Natural killer cell (primary cell): ENCODE measurements at regions not wholly inside any gene's neighbourhood (a gene's known extent, or its start where the extent isn't known, plus 50 kb on each side); places are given as distances from the start of the nearest gene placed in this dataset.

Source experiments
- ATAC-seq, 3 donors: fragments of 150-1000 bp in 2 of 3; fragments of 200-7000 bp in 1 of 3; cut with Tn5 transposase; 1 replicate in 1 of 3; 2 replicates in 2 of 3; pipeline ENCODE4 v1.10.0; 2021; ENCODE audit warnings: mild to moderate bottlenecking in 2 of 3, moderate library complexity in 2 of 3
- DNase-seq, 2 donors: peaks; one replicate each; pipeline versions ENCODE4 v3.0.0 to v3.0.0-alpha.2; 2013 to 2021; ENCODE audit warnings: mixed read lengths in 1 of 2
- H3K27ac ChIP-seq: one replicate; pipeline ENCODE4 v1.5.1; 2013; ENCODE audit warnings: mild to moderate bottlenecking, low read length
- H3K27me3 ChIP-seq: one replicate; pipeline ENCODE4 v1.6.1; 2013; ENCODE audit warnings: low read length; ENCODE audit not compliant: control insufficient read depth, insufficient read depth
- H3K36me3 ChIP-seq: one replicate; pipeline ENCODE4 v1.6.1; 2013; ENCODE audit warnings: low read length; ENCODE audit not compliant: control insufficient read depth, insufficient read depth
- H3K4me1 ChIP-seq: one replicate; pipeline ENCODE4 v1.6.1; 2013; ENCODE audit warnings: low read length; ENCODE audit not compliant: control insufficient read depth, insufficient read depth
- H3K4me3 ChIP-seq: one replicate; pipeline ENCODE4 v1.5.1; 2013; ENCODE audit warnings: low read length
- H3K9me3 ChIP-seq: one replicate; pipeline ENCODE4 v1.6.1; 2013; ENCODE audit warnings: low read length; ENCODE audit not compliant: control insufficient read depth, insufficient read depth
- H3K27ac Mint-ChIP-seq, 2 donors: one replicate each; pipeline ENCODE4 v1.8.0; 2022; ENCODE audit warnings: mild to moderate bottlenecking in 2 of 2, mixed read lengths in 2 of 2, moderate library complexity in 1 of 2
- H3K27me3 Mint-ChIP-seq, 2 donors: one replicate each; pipeline ENCODE4 v1.8.0; 2022; ENCODE audit warnings: low read depth in 2 of 2, mixed read lengths in 2 of 2
- H3K36me3 Mint-ChIP-seq: one replicate; pipeline ENCODE4 v1.8.0; 2022; ENCODE audit warnings: mixed read lengths
- H3K4me1 Mint-ChIP-seq, 2 donors: one replicate each; pipeline ENCODE4 v1.8.0; 2022; ENCODE audit warnings: mixed read lengths in 2 of 2
- H3K4me3 Mint-ChIP-seq: one replicate; pipeline ENCODE4 v1.8.0; 2022; ENCODE audit warnings: mild to moderate bottlenecking, moderate library complexity, mixed read lengths
- H3K9me3 Mint-ChIP-seq, 2 donors: one replicate each; pipeline ENCODE4 v1.8.0; 2022; ENCODE audit warnings: mixed read lengths in 2 of 2
- CTCF ChIP-seq: fragments of 200-600 bp; IDR thresholded peaks from one replicate; pipeline ENCODE4 v1.8.0; 2022; ENCODE audit warnings: antibody characterized with exemption
- WGBS: methylation state at CpG from one replicate; pipeline ENCODE4 v1.1.7; 2013; ENCODE audit warnings: missing lambda C conversion rate; ENCODE audit not compliant: insufficient coverage; 5-methylcytosine and 5-hydroxymethylcytosine counted together
- intact Hi-C: fragments of 100-400 bp; cut with micrococcal nuclease; formaldehyde crosslinking; loops from one replicate; pipeline ENCODE4 v1.14.2; 2022

DNA sequence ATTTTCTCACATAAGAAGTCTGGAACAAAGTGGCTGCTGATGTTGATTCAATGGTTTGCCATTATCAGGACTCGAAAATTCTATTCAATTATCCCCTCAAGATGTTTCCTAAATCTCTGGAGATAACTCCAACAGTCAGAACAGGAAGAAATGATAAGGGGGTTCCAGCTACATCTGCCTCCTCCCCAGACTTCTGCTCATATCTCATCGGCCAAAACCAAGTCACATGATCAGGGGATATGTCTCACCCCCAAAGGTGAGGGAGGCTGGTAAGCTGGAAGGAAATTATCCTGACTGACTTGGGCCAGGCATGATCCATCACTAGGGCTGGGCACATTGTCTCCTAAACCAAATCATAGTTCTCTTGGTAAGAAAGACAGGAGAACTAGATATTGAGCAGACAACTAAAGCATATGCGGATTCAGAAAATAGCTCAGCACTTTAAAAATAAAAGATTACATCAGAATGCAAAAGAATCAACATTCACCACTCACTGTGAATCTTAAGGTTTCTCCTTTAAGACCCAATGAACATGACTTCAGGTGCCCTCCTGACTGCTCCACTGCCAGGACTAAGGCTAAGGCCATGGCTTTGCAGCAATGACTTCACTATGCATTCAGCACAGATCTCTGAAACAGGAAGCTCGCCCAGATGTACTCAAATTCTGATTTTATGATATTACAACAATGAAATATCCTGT is 306.3 kb downstream of the ENC1 start:
- no peaks in the 10 kb centered on the region for H3K9me3 Mint-ChIP-seq
- intact Hi-C loops = no loop called here
- H3K27ac ChIP-seq = no peak overlapping the region
- H3K27ac Mint-ChIP-seq = no peak overlapping the region
- H3K27me3 ChIP-seq = peaks cover 2% of the 10 kb centered on the region
- no peaks in the 10 kb centered on the region for H3K9me3 ChIP-seq
- 59% methylated on average over 3 of the region's 4 CpGs for WGBS
- DNase-seq (no peak), ATAC-seq (no peak)
- H3K27me3 Mint-ChIP-seq = peaks cover 43 to 65% of the 10 kb centered on the region in 2 donors
- H3K36me3 Mint-ChIP-seq = no peaks in the 10 kb centered on the region
- no peaks in the 10 kb centered on the region for H3K36me3 ChIP-seq
- no peak for TF ChIP-seq CTCF
- no peaks in the 10 kb centered on the region for H3K4me1 ChIP-seq
- H3K4me3 ChIP-seq = no peak overlapping the region
- no peaks in the 10 kb centered on the region for H3K4me1 Mint-ChIP-seq
- H3K4me3 Mint-ChIP-seq = no peak overlapping the region

DNA sequence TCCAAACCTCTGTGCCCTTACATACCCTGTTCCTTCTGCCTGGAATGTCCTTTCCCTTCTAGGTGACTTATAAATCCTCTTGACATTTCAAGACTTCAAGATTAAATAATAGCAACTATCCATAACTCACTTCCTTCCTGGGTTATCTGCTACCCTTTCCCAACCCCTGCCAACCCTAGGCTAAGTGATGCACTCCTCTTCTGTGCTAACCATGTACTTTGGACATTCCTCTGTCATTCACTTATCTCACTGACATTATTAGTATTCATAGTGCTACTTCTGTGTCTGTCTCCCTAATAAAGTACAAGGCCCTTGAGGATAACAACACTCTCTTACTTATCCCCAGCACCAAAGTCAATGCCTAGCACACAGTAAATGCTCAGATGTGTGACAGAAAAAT is 307.1 kb downstream of the ENC1 start:
- H3K36me3 Mint-ChIP-seq = no peaks in the 10 kb centered on the region
- Histone ChIP-seq H3K4me1 (no peaks in the 10 kb centered on the region), H3K4me3 (no peak overlapping the region), H3K9me3 (no peaks in the 10 kb centered on the region), H3K27me3 (peaks cover 2% of the 10 kb centered on the region), H3K36me3 (no peaks in the 10 kb centered on the region), H3K27ac (no peak overlapping the region)
- intact Hi-C loops = no loop called here
- no peaks in the 10 kb centered on the region for H3K4me1 Mint-ChIP-seq
- no peak for TF ChIP-seq CTCF
- no peak overlapping the region for H3K4me3 Mint-ChIP-seq
- DNase-seq = no peak
- H3K27me3 Mint-ChIP-seq = peaks cover 47 to 69% of the 10 kb centered on the region in 2 donors
- H3K9me3 Mint-ChIP-seq = no peaks in the 10 kb centered on the region
- ATAC-seq = no peak
- H3K27ac Mint-ChIP-seq = no peak overlapping the region

GRCh38 chr5:74332682-74333081 is 307.8 kb downstream of the ENC1 start:
- ATAC-seq (no peak), DNase-seq (no peak)
- Histone ChIP-seq H3K4me1 (peaks cover under 1% of the 10 kb centered on the region), H3K36me3 (no peaks in the 10 kb centered on the region), H3K4me3 (no peak overlapping the region), H3K27me3 (peaks cover 1% of the 10 kb centered on the region), H3K9me3 (no peaks in the 10 kb centered on the region), H3K27ac (no peak overlapping the region)
- WGBS = 98% methylated on average over 2 of the region's 3 CpGs
- no peaks in the 10 kb centered on the region for H3K36me3 Mint-ChIP-seq
- peaks cover 45 to 67% of the 10 kb centered on the region in 2 donors for H3K27me3 Mint-ChIP-seq
- H3K9me3 Mint-ChIP-seq = no peaks in the 10 kb centered on the region
- no peak overlapping the region for H3K27ac Mint-ChIP-seq
- TF ChIP-seq CTCF = no peak
- intact Hi-C loops = no loop called here
- H3K4me1 Mint-ChIP-seq = peaks cover under 1 to 6% of the 10 kb centered on the region in 2 donors
- H3K4me3 Mint-ChIP-seq = no peak overlapping the region

- H3K4me1 Mint-ChIP-seq = peaks cover 7 to 13% of the 10 kb centered on the region in 2 donors
- peaks cover 41 to 60% of the 10 kb centered on the region in 2 donors for H3K27me3 Mint-ChIP-seq
- Histone ChIP-seq H3K27me3 (no peaks in the 10 kb centered on the region), H3K27ac (no peak overlapping the region), H3K9me3 (no peaks in the 10 kb centered on the region), H3K36me3 (no peaks in the 10 kb centered on the region), H3K4me3 (no peak overlapping the region), H3K4me1 (peaks cover 5% of the 10 kb centered on the region)
- no peak for DNase-seq
- no peak for ATAC-seq
- no peaks in the 10 kb centered on the region for H3K36me3 Mint-ChIP-seq
- H3K9me3 Mint-ChIP-seq = no peaks in the 10 kb centered on the region
- 94% methylated on average over 6 of the region's 7 CpGs for WGBS
- no peak overlapping the region for H3K27ac Mint-ChIP-seq
- intact Hi-C loops = no loop called here
- no peak for TF ChIP-seq CTCF
- H3K4me3 Mint-ChIP-seq = no peak overlapping the region
These were observed 308.5 kb downstream of the ENC1 start for GRCh38 chr5:74332006-74332405.
